CD4-positive, alpha-beta T cell treated with Interleukin-10 for 1 hour (primary cell): ENCODE measurements at regions not wholly inside any gene's neighbourhood (a gene's known extent, or its start where the extent isn't known, plus 50 kb on each side); places are given as distances from the start of the nearest gene placed in this dataset.

Experiments
- DNase-seq: peaks from one replicate; pipeline ENCODE4 v3.0.0-alpha.2; 2020

DNA sequence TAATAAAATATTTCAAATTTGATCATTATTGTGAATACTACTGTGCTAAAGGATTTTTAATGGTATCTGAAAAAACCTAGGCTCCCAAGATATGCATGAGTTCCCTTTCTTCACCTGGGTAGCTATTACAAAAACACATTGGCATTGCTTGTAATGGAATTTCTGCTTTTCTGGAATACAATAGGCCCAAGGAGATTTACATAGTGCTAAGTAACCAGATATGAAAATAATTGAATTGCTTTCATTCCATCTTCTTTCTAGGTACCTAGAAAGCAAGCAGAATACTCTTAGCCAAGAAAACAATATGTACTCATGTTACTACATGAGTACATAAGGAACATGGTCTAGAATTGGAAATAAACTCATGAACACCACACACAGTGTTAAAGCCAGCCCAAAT is 291.9 kb downstream of the KCNC2 start:
- DNase-seq = no peak

- DNase-seq = no peak
Observed at GRCh38 chr12:74918291-74918690, 291.3 kb downstream of the KCNC2 start.

DNA sequence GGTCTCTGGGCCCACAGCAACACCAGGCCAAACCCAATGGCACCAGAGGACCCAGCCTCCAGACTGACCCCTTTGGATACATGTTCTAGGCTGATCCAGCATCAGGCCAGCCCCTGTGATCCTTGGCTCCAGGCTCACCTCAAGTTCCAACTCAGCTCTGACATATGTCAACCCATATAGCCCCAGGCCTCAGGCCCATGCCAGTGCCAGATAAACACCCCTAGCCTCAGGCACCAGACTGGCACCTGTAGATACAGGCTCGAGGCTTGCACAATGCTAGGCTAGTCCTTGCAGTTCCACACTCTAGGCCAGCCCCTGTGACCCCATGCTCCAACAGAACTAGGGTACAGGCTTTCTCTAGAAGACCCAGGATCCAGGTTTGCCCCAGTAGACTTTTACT is 287.5 kb downstream of the KCNC2 start:
- DNase-seq = no peak

GRCh38 chr12:74922642-74923041 is 287.0 kb downstream of the KCNC2 start:
- DNase-seq = no peak

GRCh38 chr12:74941670-74942069 is 268.0 kb downstream of the KCNC2 start:
- no peak for DNase-seq

- DNase-seq = peak; percentile 6
Observed at GRCh38 chr12:74945771-74946198, 263.9 kb downstream of the KCNC2 start.

DNA sequence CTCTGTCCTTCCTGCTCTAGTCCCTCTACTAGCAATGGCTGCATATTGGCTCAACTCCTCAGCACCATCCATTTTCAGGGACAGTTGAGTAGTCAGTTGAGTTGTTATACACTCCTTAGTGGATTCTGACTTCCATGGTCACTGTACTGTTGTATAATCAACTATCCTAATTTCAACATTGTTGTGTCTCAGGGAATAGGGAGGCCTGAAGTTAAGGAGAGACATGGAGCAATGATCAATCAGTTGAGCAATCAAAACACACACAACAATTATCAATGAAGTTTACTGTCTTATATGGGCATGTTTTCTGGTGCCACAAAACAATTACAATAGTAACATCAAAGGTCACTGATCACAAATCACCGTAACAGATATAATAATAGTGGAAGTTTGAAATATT is 255.9 kb downstream of the KCNC2 start:
- no peak for DNase-seq

- DNase-seq = no peak
Observed at GRCh38 chr12:74957231-74957630, 252.4 kb downstream of the KCNC2 start.

DNA sequence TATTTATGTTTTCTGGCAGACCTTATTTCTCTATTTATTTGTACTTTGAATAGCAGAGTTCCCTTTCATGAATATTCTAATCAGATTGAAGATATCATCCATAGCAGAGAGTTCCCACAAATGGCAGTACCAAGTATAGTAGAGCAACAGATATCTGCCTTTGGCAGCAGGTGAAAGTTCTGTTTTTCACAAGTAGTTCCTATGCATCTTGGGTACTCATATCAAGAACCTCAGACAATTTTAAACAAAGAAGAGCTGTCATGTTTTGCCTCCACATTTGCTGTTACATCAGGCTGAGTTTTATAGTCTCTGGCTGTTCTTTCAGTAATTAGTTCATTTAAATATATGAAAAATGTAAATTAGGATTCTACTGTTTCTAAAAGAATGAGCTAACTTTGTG is 252.0 kb downstream of the KCNC2 start:
- DNase-seq = no peak

DNA sequence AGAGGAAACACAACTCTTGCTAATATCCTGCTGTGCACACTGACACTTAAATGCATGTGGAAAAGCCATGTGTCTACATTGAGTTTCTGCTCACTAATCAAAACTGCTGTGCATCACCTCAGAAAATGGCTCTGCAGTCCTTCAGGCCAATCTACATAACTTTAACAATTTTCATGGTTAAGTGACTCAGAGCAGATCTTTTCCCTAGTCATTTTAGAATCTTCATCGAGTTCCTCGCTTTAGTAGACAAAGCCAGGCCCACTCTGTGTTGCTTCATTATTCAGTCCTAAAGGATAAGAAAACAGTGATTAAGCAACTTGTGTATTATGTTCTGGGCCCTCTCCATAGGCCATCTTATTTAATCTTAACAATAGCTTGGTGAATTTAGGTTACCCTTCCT is 250.0 kb downstream of the KCNC2 start:
- DNase-seq = no peak

DNA sequence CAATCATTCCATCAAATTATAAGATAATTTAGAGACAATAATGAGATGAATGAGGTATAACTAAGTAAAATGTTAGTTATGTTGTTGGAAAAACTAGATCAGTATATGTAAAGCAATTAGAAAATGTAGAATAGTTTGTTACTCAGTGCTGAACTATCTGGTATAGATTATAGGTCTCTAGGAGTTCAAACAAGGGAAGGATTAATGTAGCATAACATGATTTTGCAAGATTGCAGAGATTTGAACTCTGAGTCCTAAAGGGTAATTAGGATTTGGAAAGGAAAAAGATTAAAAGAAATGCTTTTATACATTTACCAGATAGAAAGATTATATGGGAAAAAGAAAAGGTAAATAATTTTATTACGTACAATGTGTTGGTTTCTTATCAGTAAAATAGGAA is 246.3 kb downstream of the KCNC2 start:
- no peak for DNase-seq

GRCh38 chr12:74963867-74964331 is 245.7 kb downstream of the KCNC2 start:
- DNase-seq = no peak

DNA sequence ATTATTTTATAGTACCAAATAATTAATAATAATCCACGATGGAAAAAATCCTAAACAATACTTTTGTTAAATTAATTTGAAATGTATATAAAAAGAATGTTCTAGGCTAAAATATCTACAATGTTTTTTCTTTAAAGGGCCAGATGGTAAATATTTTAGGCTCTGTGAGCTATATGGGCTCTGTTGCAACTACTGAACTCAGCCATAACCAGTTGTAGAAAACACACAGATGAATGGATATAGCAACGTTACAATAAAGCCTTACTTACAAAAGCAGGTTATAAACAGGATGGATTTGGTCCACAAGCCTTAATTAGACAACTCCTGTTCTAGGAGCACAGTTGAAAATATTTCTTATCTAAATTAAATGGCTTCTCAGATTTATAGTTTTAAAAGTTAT is 245.2 kb downstream of the KCNC2 start:
- DNase-seq = no peak

DNA sequence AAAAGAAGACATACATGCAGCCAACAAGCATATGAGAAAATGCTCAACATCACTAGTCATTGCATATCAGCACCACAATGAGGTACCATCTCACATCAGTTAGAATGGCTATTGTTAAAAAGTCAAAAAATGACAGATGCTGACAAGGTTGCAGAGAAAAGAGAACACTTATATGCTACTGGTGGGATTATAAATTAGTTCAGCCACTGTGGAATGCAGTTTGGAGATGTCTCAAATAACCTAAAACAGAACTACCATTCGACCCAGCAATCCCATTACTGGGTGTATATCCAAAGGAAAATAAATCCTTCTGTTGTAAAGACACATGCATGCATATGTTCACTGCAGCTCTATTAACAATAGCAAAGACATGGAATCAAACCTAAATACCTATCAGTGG is 238.4 kb downstream of the KCNC2 start:
- DNase-seq = no peak

- DNase-seq = no peak
Observed at GRCh38 chr12:74977832-74978481, 231.7 kb downstream of the KCNC2 start.

DNA sequence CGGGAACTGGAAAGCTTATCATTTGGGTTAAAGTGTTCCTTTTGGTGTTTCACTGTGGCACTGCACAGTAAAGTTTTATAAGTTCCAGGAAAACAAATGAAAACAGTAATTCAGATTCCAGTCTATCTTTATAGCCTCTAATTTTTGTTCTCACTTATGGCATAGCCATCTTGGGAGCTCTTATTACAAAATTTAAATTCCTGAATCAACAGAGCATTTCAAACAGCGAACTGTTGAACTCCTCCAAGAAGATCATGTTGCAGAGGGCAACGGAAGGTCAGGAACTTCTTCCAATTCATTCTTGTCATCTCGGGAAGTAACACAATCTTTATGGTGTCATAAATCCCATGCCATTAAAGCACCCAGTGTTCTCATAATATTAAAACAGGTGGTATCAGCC is 229.1 kb downstream of the KCNC2 start:
- DNase-seq = no peak

DNA sequence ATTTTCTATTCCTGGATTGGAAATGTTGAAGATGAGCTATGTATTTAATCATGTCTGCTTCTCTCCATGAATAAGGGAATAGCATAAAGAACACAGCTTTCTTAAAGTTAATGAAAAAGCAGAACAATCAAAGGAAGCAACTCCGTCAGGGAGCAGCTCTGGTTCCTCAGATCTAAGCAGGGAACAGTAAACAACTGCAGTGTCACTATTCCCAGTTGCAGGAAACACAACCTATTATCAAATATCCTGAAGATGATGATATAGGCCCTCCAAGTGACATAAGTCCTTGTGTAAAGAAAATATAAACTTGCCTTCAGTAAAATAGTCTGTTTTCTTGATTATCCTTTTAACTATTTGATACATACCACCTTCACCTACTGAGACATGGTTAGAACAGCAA is 228.1 kb downstream of the KCNC2 start:
- DNase-seq = no peak

- DNase-seq = no peak
Observed at GRCh38 chr12:74983917-74984316, 225.7 kb downstream of the KCNC2 start.

DNA sequence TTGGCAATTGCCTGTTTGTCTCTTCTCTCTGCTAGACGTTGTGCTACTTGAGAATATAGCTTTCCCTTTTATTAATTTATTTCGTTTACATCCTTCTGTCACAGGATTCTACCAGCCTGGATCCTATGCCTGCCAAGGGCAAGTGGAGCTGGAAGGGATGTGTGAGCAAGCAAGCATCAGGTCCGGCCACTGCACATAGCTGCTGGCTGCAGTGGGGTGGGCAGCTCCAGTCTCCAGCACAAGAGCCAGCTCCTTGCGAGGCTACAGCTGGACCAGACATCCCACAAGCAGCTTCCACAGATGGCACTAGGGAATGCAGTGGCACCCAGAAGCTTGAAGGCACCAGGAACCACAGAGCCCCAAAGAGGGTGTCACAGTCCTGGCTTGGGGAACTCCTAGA is 225.0 kb downstream of the KCNC2 start:
- no peak for DNase-seq

DNA sequence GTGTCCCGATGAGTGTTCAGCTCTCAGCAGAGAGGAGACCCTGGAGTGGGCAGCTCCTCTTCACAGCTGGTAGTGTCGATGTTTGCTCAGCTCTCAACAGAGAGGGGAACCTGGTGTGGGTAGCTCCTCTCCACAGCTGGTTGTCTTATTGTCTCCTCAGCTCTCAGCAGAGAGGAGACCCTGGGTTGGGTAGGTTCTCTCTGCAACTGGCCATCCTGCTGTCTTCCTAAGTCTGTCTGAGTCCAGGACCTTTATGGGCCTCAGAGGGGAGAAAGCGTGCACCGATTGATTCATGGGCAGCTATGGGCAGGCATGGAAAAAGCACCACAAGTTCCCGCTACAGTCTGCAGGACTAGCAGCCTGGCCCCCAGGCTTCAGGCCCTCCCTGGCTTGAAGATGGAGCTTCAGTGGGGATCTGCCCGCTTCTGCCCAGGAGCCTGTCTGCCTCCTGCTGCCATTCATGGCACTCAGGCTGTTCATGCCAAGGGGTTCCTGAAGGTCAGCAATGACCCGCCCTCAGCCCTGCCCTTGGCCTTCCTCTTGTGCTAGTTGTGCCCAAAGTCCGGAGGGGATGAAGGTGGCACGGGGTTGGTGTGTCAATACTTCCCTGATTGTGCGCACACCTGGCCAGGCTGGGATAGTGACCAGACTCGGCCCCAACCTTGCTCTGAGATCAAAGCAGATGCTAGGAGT is 224.2 kb downstream of the KCNC2 start:
- DNase-seq = no peak

- no peak for DNase-seq
Observed at GRCh38 chr12:74985986-74986319, 223.7 kb downstream of the KCNC2 start.

DNA sequence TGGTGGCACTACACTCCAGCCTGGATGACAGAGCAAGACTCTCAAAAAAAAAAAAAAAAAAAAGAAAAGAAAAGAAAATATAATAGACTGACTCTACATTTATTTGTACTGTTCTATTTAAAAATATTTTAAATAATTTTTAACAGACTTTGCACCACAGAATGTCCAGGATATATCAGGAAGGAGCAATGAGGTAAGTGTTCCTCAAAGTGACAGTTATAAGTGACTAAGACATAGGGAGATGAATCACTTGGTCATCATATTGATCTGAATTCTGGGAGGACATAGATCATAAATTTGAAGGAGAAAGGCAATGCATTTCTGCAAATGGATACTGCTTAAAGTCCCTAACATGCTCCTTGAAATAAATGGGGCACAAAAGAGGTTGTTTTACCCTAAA is 221.5 kb downstream of the KCNC2 start:
- DNase-seq = no peak
